NCI-H748 treated with DMSO at 0.1 percent for 48 hours (cell line): ENCODE measurements at regions not wholly inside any gene's neighbourhood (a gene's known extent, or its start where the extent isn't known, plus 50 kb on each side); places are given as distances from the start of the nearest gene placed in this dataset.
"Not testable (repeated sequence)": the region's sequence is repeated elsewhere in the genome, so short reads cannot be mapped to it uniquely, and the experiment has no call there.

Experiments used
- DNase-seq: peaks from one replicate; lab custom pipeline; 2025; lab: John Stamatoyannopoulos, UW

DNA sequence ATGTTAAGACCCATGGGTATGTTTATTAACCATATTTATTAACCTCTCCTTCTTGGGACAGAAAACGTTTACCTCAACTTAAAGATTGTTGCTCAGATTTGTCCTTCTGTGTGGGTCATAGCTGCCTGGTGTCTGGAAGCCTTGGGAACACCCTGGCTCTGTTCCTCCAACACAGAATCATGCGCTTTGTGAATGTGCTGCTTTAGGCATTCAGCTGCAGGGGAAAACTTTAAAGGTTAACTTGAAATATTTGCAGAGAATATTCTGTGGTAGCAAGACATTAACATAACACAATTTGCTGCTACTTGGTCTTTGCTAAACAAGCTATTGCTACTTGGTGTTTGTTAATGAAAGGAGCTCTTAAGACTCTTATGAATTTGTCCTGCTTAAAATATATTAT is 50.5 kb upstream of the THOC3 start:
- DNase-seq, result not testable (repeated sequence)

DNA sequence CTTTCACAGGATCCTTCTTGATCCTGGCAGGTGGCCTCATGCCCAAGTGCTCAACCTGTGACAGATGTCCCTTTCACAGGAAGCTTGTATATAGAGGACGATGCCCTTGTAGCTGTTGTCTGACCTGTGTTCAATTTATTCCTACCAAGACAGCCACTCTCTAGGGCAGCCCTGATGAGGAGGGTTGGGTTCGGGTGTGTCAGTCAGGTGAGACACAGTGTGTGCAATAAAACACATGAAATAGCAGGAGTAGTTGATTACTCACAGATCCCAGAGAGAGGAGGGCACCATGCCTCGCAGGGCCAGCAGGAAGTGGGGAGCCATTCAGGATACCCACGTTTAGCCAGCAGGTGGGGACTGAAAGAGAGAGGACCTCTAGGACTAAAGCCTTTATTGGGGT is 52.7 kb upstream of the THOC3 start:
- not testable (repeated sequence) for DNase-seq

DNA sequence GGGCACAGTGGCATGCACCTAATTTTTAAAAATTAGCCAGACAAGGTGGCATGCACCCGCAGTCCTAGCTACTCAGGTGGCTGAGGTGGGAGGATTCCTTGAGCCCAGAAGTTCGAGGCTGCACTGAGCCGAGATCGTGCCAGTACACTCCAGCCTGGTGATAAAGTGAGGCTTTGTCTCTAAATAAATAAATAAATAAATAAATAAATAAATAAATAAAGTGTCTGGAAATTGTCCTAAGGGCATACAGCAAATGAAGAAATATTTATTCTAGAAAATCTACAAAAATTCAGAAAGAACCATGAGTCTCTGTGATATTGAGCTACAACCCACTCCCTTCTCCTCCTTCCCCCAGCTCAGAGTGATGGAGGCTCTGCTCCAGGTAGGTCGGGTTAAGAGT is 55.4 kb upstream of the THOC3 start:
- not testable (repeated sequence) for DNase-seq

DNA sequence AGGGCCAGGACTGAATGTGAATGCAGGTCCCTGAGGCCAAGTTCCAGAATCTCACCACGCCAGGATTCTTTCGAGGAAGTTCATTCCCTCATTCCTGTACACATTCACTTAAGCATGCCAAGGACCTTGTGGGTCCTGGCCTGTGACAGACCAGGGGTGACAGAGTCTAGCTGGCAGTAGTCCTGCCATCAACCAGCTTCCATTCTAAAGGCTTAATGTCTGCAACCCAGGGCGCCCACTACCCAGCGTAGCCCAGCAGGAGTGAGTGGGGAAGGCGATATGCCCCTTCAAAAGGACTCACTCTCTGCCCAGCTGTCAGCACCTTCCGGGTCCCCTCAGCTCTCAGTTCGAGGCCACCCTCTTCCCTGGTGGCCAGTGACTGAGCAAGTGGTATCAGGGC is 61.3 kb upstream of the THOC3 start:
- DNase-seq, result not testable (repeated sequence)

DNA sequence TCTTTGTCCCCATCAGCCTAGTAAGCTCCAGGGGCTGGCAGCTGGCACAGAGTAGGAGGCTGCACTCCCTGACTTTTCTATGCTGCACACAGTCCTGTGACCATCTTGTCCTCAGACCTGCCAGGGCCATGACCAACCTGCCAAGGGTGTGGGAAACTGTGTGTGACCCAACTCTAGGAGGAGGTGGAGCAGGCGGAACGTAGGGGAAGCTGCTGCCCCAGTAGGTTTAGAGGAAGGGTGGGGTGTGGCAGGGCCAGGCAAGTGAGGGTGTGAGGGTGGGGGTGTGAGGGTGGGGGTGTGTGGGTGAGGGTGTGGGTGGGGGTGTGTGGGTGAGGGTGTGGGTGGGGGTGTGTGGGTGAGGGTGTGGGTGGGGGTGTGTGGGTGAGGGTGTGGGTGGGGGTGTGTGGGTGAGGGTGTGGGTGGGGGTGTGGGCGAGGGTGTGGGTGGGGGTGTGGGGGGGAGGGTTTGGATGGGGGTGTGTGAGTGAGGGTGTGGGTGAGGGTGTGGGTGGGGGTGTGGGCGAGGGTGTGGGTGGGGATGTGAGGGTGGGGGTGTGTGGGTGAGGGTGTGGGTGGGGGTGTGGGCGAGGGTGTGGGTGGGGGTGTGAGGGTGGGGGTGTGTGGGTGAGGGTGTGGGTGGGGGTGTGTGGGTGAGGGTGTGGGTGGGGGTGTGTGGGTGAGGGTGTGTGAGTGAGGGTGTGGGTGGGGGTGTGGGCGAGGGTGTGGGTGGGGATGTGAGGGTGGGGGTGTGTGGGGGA is 62.4 kb upstream of the THOC3 start:
- DNase-seq, result not testable (repeated sequence)

DNA sequence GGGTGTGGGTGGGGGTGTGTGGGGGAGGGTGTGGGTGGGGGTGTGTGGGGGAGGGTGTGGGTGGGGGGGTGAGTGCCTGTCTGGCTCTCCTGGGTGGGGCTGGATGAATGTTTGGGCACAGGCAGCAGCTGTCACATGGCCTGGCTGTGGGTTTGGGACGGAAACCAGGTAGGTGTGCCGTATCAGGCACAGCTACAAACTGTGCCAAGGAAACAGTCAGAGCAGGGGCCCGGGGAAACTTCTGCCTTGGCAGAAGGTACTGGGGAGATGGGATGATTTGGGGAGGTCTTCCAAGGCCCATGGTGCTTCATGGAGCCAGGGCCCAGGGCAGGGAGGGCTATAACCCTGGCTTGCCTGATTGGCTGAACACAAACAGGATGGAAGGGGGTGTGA is 63.0 kb upstream of the THOC3 start:
- DNase-seq, result not testable (repeated sequence)

- DNase-seq, result not testable (repeated sequence)
These were observed 65.1 kb upstream of the THOC3 start for GRCh38 chr5:176033186-176033585.

- DNase-seq, result not testable (repeated sequence)
These were observed 66.5 kb upstream of the THOC3 start for GRCh38 chr5:176034407-176035200.

DNA sequence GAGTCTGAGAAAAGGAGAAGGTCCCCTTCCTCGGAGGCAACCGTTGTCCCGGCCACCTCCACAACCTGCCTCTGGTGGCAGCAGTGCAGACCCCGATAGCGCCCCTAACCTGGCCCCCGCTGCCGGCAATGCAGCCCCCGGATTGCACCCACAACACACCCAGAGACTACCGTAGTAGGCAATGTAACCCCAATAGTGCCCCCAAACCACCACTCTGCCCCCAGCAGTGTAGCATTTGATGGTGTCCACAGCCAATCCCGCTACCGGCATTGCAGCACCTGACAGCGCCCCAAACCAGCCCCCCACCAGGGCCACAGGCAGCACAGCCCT is 67.1 kb upstream of the THOC3 start:
- not testable (repeated sequence) for DNase-seq

- not testable (repeated sequence) for DNase-seq
These were observed 67.7 kb upstream of the THOC3 start for GRCh38 chr5:176035816-176036308.

DNA sequence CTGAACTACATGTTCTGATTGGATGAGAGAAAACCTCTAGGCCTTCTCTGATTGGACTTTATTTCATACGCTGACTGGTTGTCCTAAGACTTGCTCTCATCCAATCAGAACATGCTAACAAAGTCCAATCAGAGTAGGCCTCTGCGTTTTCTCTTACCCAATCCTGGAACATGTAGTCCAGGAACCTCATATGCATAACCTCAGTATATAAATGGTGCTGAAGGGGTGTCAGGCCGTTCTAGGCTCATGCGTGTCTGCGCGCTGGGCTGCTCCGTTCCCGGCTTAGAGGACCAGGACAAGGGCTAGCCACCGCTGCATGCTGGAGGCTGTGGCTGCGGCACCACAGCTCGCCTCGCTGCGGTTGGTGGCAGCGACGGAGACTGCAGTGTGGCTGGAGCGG is 68.3 kb upstream of the THOC3 start:
- not testable (repeated sequence) for DNase-seq

DNA sequence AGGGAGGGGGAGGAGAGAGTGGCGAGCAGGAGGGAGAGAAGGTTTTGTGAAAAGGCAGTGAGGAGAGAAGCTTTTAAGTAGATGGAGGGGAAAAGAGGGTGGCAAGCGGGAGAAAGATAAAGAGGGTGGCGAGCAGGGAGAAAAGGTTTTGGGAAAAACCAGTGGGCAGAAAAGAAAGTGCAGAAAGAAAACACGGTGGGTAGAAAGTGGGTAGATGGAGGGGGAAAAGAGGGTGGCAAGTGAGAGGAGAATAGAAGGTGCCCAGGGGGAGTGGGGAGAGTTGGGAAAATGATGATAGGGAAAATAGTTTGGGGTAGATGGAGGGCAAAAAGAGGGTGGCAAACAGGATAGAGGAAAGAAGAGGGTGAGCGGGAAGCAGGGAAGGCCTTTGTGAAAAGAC is 69.1 kb upstream of the THOC3 start:
- not testable (repeated sequence) for DNase-seq

DNA sequence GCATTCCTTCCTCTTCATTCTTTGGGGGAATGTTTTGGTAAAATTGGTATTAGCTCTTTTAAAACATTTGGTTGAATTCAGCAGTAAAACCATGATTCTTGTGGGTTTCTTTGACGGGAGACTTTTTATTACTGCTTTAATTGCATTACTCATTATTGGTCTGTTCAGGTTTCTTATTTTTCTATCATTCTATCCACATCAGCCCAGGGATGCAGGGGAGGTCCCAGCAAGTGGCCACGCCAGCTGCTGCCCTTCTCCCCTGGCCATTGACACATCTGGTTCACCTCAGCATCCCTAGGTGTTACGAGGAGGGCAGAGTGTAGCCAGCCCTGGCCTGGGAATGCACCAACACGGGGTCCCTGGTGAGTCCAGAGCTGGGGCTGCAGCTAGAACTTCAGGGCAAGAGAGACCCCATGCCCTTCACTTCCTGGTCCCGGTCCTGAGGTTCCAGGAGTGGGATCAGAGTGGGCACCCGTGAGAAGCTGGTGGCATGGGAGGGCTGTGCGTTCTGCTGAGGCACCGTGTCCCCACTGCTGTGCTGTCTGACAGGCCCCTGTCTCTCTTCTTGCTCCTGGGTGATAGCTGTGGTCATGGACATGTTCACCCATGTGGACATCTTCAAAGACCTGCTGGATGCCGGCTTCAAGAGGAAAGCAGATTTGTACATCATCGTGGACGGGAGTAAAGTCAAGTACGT is 72.1 kb upstream of the THOC3 start:
- not testable (repeated sequence) for DNase-seq

DNA sequence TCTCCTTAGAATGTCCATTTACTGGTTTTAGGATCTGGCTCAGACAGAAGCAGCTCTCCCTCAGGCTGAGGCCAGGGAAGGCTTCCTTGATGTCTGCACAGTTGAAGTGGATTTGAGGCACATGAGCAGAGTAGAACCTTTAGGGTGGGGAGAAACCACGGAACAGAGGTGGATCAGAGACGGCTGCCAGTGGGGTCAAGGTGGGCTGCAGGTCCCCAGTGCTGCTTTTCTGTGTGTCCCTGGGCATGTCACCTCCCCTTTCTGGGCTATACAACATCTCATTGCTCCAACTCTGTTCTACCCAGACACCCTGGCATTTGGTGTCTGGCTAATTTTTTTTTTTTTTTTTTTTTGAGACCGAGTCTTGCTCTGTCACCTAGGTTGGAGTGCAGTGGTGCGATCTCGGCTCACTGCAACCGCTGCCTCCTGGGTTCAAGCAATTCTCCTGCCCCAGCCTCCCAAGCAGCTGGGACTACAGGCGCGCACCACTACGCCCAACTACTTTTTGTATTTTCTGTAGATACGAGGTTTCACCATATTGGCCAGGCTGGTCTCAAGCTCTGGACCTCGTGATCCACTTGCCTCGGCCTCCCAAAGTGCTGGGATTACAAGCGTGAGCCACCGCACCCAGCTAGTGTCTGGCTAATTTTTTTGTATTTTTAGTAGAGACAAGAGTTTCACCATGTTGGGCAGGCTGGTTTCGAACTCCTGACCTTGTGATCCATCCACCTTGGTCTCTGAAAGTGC is 73.3 kb upstream of the THOC3 start:
- DNase-seq, result not testable (repeated sequence)

- not testable (repeated sequence) for DNase-seq
These were observed 74.0 kb upstream of the THOC3 start for GRCh38 chr5:176042020-176042658.

GRCh38 chr5:176043252-176043829 is 75.2 kb upstream of the THOC3 start:
- not testable (repeated sequence) for DNase-seq

DNA sequence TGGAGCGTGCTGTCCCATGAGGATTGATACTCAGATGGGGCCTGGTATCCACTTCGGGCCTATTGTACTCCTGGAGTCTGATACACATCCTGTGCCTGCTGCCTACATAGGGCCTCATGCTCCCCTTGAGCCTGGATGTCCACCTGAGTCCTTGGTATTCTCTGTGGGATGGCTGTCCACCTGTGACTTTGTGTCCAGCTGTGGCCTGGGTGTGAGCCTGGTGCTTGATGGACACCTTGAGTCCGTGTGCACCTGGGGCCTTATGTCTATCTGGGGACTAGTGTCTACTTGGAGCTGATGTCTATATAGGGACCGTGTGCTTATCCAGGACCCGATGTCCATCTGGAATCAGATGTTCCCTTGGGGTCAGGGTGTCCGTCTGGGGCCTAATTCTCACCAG is 75.9 kb upstream of the THOC3 start:
- DNase-seq, result not testable (repeated sequence)

- not testable (repeated sequence) for DNase-seq
These were observed 76.3 kb upstream of the THOC3 start for GRCh38 chr5:176044431-176044830.

DNA sequence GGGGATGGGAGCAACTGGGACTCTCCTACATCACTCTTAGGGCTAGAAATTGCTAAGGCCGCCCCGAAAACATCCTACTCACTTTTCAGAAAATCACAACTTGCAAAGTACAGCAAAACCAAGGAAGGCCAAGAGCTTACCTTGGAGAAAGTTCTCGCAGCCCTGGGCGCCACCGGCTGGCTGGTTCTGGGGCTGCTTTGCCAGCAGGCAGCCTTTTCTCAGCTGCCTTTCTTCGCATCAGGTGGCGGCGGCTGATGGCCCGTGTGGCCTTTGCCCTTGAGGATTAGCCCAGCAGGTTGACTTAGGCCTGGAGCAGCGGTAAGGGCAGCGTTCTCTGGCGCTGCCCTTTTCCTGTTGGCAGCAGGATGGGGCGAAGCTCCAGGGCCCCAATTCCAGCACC is 77.3 kb upstream of the THOC3 start:
- DNase-seq, result not testable (repeated sequence)

DNA sequence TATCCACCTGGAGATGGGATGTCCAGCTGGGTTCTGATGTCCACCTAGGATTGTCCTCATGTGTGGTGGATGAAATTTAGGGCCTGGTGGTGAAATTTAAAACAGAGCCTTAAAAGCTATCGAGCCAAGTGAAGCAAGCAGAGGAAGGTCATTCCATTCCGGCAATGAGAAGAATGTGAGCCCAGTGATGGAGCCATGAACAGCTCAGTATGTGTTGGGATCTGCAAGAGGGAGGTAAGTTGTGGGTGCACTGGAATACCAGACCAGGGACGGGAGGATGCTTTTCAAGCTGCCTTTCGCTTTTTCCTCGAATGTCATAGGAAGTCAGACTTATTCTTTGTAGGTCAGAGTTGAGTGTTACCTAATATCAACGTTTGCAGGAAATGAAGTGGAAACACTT is 80.6 kb upstream of the THOC3 start:
- DNase-seq, result not testable (repeated sequence)
